ENCODE measurements at regions not wholly inside any gene's neighbourhood (a gene's known extent, or its start where the extent isn't known, plus 50 kb on each side); places are given as distances from the start of the nearest gene placed in this dataset.

DNA sequence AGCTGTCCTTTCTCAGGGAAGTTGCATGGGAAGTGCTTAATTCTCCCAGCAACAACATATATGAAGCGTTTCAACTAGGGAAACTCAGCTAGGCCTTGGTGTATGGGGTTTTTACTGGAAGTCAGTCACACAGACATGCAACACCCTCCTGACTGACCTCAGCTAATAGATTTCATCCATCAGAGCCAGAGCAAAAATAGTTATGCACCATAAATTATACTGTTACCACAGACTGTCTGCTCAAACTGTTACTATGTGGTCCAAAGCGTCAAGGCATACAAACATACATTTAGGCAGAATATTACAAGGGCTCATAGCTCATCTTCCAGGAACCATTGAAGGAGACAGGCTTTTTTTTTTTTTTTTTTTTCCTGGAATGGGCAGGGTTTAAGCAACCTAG is 417.9 kb downstream of the ANKRD7 start:
- no peak for DNase-seq
- intact Hi-C loops (cut with DNase I; ENCODE audit: low total_unique reads), result no loop called here
- H3K27me3 ChIP-seq, result no peaks in the 10 kb centered on the region
- no peaks in the 10 kb centered on the region for H3K9me3 ChIP-seq
- H3K36me3 ChIP-seq, result no peaks in the 10 kb centered on the region
- H3K4me3 ChIP-seq, result no peak overlapping the region
- no peaks in the 10 kb centered on the region for H3K4me1 ChIP-seq
- TF ChIP-seq POLR2A (IDR thresholded peaks at IDR 0.05) (no peak), CTCF (IDR thresholded peaks at IDR 0.05) (no peak)
- H3K27ac ChIP-seq, result no peak overlapping the region

DNA sequence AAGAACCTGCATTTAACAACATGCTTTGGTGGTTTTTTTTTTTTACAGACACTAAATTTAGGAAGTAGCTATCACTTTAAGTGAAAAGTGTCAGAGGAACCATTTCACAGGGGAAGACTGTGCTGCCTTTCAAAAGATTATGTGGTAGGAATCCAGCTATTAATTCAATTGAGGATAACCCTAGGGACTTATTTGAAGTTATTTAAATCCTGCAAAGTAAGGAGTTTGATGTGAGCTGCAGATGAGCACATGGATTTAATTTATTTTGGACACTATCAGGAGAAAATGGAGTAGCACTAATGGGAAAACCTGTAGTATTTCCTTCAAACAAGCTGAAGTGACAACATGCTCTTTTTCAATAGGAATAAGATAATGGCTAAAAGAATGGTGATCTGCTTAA is 419.8 kb downstream of the ANKRD7 start:
- intact Hi-C loops (cut with DNase I; ENCODE audit: low total_unique reads), result no loop called here
- TF ChIP-seq CTCF (IDR thresholded peaks at IDR 0.05) (no peak), POLR2A (IDR thresholded peaks at IDR 0.05) (no peak)

DNA sequence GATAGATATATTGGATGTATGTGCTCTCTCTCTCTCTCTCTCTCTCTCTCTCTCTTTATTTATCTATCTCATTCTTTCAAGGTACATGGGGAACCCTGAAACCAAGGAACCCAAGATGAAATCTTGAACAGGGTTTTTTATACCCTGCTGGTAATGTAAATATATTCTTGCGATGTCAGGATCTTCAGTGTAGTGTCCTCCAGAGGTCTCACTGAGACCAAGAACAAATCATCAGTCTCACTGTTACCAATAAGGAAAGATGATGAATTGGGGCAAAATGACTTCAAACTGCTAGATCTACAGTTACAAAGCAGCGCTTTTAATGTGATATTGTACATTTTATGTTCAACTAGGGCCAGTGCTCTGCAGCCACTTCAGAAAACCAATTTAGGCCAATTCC is 423.5 kb downstream of the ANKRD7 start:
- Histone ChIP-seq H3K27me3 (no peaks in the 10 kb centered on the region), H3K9me3 (no peaks in the 10 kb centered on the region), H3K27ac (no peak overlapping the region), H3K4me1 (no peaks in the 10 kb centered on the region), H3K4me3 (no peak overlapping the region), H3K36me3 (no peaks in the 10 kb centered on the region)
- DNase-seq, result no peak
- TF ChIP-seq POLR2A (IDR thresholded peaks at IDR 0.05) (no peak), CTCF (IDR thresholded peaks at IDR 0.05) (no peak)
- intact Hi-C loops (cut with DNase I; ENCODE audit: low total_unique reads), result no loop called here

More for the DNA sequence above, 419.8 kb downstream of the ANKRD7 start:
- DNase-seq, result no peak
- Histone ChIP-seq H3K27ac (no peak overlapping the region), H3K4me3 (no peak overlapping the region), H3K9me3 (no peaks in the 10 kb centered on the region), H3K4me1 (no peaks in the 10 kb centered on the region), H3K36me3 (no peaks in the 10 kb centered on the region), H3K27me3 (no peaks in the 10 kb centered on the region)

DNA sequence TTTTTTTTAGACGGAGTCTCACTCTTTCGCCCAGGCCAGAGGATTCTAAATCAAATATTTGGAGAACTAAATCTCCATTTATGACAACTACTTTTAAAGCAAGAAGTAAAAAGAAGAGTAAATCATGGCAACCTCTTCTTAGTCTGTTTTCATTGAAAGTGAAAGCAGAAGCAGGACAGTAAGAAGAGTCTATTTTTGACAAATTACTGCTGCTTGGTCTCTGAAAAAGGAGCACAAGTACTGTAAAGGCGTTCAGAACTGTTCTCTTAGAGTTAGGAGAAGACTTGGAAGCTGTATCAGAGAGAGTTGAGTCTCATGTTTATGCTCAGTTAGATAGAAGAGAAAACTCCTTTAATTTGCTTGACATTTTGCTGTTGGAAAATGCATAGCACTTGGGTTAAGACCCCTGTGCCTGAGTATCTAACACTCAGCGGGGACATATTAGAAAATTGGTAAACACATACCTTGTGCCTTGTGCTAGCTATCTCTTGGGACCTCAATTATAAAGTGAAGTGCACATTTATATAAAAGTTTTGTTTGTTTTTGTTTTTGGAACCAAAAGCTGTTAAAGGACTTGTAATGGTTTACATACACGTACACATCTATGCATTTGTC is 433.0 kb downstream of the ANKRD7 start:
- no peak for TF ChIP-seq POLR2A (IDR thresholded peaks at IDR 0.05)
- no peak for TF ChIP-seq CTCF (IDR thresholded peaks at IDR 0.05)
- no peak overlapping the region for H3K4me3 ChIP-seq
- H3K9me3 ChIP-seq, result no peaks in the 10 kb centered on the region
- DNase-seq, result no peak
- H3K27me3 ChIP-seq, result no peaks in the 10 kb centered on the region
- H3K4me1 ChIP-seq, result no peaks in the 10 kb centered on the region
- H3K27ac ChIP-seq, result no peak overlapping the region
- no peaks in the 10 kb centered on the region for H3K36me3 ChIP-seq
- intact Hi-C loops (cut with DNase I; ENCODE audit: low total_unique reads), result no loop called here

DNA sequence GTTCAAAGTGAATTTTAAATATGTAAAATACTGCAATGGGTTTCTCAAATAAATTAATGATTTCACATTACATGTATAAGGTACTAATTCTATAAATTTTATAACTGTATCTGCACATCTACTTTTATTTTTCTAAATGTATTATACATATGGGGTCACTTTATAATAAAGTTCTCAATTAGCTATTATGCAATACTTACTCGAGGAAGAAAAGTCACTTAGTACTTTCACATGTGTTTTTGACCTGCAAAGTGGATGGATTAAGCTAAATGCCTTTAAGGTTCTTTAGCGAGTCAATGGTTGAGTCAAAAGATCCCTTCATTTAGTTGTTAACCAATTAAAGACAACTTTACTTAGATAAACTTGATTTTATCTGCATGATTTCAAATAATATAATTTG is 437.8 kb downstream of the ANKRD7 start:
- no peak for DNase-seq
- Histone ChIP-seq H3K9me3 (no peaks in the 10 kb centered on the region), H3K27me3 (no peaks in the 10 kb centered on the region), H3K4me1 (no peaks in the 10 kb centered on the region), H3K27ac (no peak overlapping the region), H3K4me3 (no peak overlapping the region), H3K36me3 (no peaks in the 10 kb centered on the region)
- no peak for TF ChIP-seq CTCF (IDR thresholded peaks at IDR 0.05)
- no peak for TF ChIP-seq POLR2A (IDR thresholded peaks at IDR 0.05)
- intact Hi-C loops (cut with DNase I; ENCODE audit: low total_unique reads), result no loop called here
